Neural progenitor cell (in vitro differentiated cells): ENCODE measurements at regions not wholly inside any gene's neighbourhood (a gene's known extent, or its start where the extent isn't known, plus 50 kb on each side); places are given as distances from the start of the nearest gene placed in this dataset.

Experiments used
- DNase-seq: peaks from one replicate; pipeline ENCODE4 v3.0.0-alpha.2; 2016; ENCODE audit warnings: low spot score
- H2AFZ ChIP-seq: fragments of 200-600 bp; sonication (generic); replicated peaks from 2 replicates; pipeline ENCODE4 v1.6.1; 2016; ENCODE audit warnings: antibody characterized with exemption
- H3F3A ChIP-seq: fragments of 200-600 bp; sonication (generic); 2 replicates; pipeline ENCODE4 v1.6.1; 2016; ENCODE audit warnings: antibody characterized with exemption, low read depth
- H3K27ac ChIP-seq: fragments of 200-600 bp; sonication (generic); 2 replicates; pipeline ENCODE4 v1.5.1; 2016; ENCODE audit warnings: mild to moderate bottlenecking
- H3K27me3 ChIP-seq: fragments of 200-600 bp; sonication (generic); 2 replicates; pipeline ENCODE4 v1.6.1; 2016; ENCODE audit warnings: mild to moderate bottlenecking, moderate library complexity
- H3K36me3 ChIP-seq: fragments of 200-600 bp; sonication (generic); 2 replicates; pipeline ENCODE4 v1.5.1; 2016
- H3K4me1 ChIP-seq: fragments of 200-600 bp; sonication (generic); 2 replicates; pipeline ENCODE4 v1.6.1; 2016; ENCODE audit warnings: mixed run types
- H3K4me2 ChIP-seq: fragments of 200-600 bp; sonication (generic); 2 replicates; pipeline ENCODE4 v1.6.1; 2016
- H3K4me3 ChIP-seq: fragments of 200-600 bp; sonication (generic); 2 replicates; pipeline ENCODE4 v1.5.1; 2016
- H3K79me2 ChIP-seq: fragments of 200-600 bp; sonication (generic); 2 replicates; pipeline ENCODE4 v1.6.1; 2016; ENCODE audit warnings: low read depth
- H3K9ac ChIP-seq: fragments of 200-600 bp; sonication (generic); 2 replicates; pipeline ENCODE4 v1.6.1; 2016
- H3K9me3 ChIP-seq: fragments of 200-600 bp; sonication (generic); 2 replicates; pipeline ENCODE4 v1.5.1; 2016; ENCODE audit warnings: low read depth
- H4K20me1 ChIP-seq: fragments of 200-600 bp; sonication (generic); 2 replicates; pipeline ENCODE4 v1.6.1; 2016; ENCODE audit warnings: low read depth
- H3K27ac Mint-ChIP-seq: 3 replicates; pipeline ENCODE4 v1.8.0; 2021; ENCODE audit warnings: mixed read lengths
- H3K27me3 Mint-ChIP-seq: 2 replicates; pipeline ENCODE4 v1.8.0; 2022; ENCODE audit warnings: low read depth, mild to moderate bottlenecking, inconsistent platforms, moderate library complexity, mixed read lengths; ENCODE audit not compliant: insufficient read depth
- H3K36me3 Mint-ChIP-seq: 3 replicates; pipeline ENCODE4 v1.8.0; 2021; ENCODE audit warnings: mixed read lengths
- H3K4me1 Mint-ChIP-seq: 3 replicates; pipeline ENCODE4 v1.8.0; 2021; ENCODE audit warnings: mixed read lengths
- H3K4me3 Mint-ChIP-seq: 3 replicates; pipeline ENCODE4 v1.8.0; 2021; ENCODE audit warnings: mild to moderate bottlenecking, moderate library complexity, mixed read lengths
- H3K9me3 Mint-ChIP-seq: 3 replicates; pipeline ENCODE4 v1.8.0; 2020; ENCODE audit warnings: mixed read lengths
- EZH2 ChIP-seq: fragments of 200-600 bp; sonication (generic); IDR thresholded peaks from 2 replicates; pipeline ENCODE4 v1.6.1; 2017; ENCODE audit warnings: antibody characterized with exemption, mild to moderate bottlenecking, moderate library complexity
- EZH2phosphoT487 ChIP-seq: fragments of 200-600 bp; sonication (generic); IDR thresholded peaks from 2 replicates; pipeline ENCODE4 v1.6.1; 2017; ENCODE audit warnings: antibody characterized with exemption
- TF ChIP-seq, protein P1 (sequence below): fragments of 200-600 bp; sonication (generic); IDR thresholded peaks from 2 replicates; pipeline ENCODE4 v1.5.1; 2017; ENCODE audit warnings: antibody characterized with exemption, mild to moderate bottlenecking

GRCh38 chr14:51441001-51441400 is 201.0 kb downstream of the TMX1 start:
- Histone ChIP-seq H3K27me3 (no peaks in the 10 kb centered on the region), H3F3A (no peaks in the 10 kb centered on the region), H4K20me1 (no peaks in the 10 kb centered on the region), H3K4me3 (no peak overlapping the region), H3K36me3 (no peaks in the 10 kb centered on the region), H2AFZ (no peak overlapping the region), H3K27ac (no peak overlapping the region), H3K9me3 (no peaks in the 10 kb centered on the region), H3K4me2 (no peak overlapping the region), H3K79me2 (no peaks in the 10 kb centered on the region), H3K9ac (no peak overlapping the region), H3K4me1 (no peaks in the 10 kb centered on the region)
- Mint-ChIP-seq H3K27ac (no peak overlapping the region), H3K36me3 (no peaks in the 10 kb centered on the region), H3K9me3 (no peaks in the 10 kb centered on the region), H3K27me3 (peaks cover 3% of the 10 kb centered on the region), H3K4me3 (no peak overlapping the region), H3K4me1 (no peaks in the 10 kb centered on the region)
- no peak for DNase-seq
- TF ChIP-seq, protein P1, sequence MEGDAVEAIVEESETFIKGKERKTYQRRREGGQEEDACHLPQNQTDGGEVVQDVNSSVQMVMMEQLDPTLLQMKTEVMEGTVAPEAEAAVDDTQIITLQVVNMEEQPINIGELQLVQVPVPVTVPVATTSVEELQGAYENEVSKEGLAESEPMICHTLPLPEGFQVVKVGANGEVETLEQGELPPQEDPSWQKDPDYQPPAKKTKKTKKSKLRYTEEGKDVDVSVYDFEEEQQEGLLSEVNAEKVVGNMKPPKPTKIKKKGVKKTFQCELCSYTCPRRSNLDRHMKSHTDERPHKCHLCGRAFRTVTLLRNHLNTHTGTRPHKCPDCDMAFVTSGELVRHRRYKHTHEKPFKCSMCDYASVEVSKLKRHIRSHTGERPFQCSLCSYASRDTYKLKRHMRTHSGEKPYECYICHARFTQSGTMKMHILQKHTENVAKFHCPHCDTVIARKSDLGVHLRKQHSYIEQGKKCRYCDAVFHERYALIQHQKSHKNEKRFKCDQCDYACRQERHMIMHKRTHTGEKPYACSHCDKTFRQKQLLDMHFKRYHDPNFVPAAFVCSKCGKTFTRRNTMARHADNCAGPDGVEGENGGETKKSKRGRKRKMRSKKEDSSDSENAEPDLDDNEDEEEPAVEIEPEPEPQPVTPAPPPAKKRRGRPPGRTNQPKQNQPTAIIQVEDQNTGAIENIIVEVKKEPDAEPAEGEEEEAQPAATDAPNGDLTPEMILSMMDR = no peak
- TF ChIP-seq EZH2 (no peak), EZH2phosphoT487 (no peak)

GRCh38 chr14:51442513-51443175 is 202.6 kb downstream of the TMX1 start:
- Histone ChIP-seq H4K20me1 (no peaks in the 10 kb centered on the region), H3K36me3 (no peaks in the 10 kb centered on the region), H3K9ac (no peak overlapping the region), H3K4me2 (no peak overlapping the region), H2AFZ (no peak overlapping the region), H3K4me1 (no peaks in the 10 kb centered on the region), H3K27ac (no peak overlapping the region), H3F3A (no peaks in the 10 kb centered on the region), H3K9me3 (no peaks in the 10 kb centered on the region), H3K79me2 (no peaks in the 10 kb centered on the region), H3K27me3 (no peaks in the 10 kb centered on the region), H3K4me3 (no peak overlapping the region)
- Mint-ChIP-seq H3K4me1 (no peaks in the 10 kb centered on the region), H3K27ac (no peak overlapping the region), H3K9me3 (no peaks in the 10 kb centered on the region), H3K4me3 (no peak overlapping the region), H3K27me3 (peaks cover 3% of the 10 kb centered on the region), H3K36me3 (no peaks in the 10 kb centered on the region)
- TF ChIP-seq, protein P1 = no peak
- TF ChIP-seq EZH2 (no peak), EZH2phosphoT487 (no peak)
- DNase-seq = no peak

DNA sequence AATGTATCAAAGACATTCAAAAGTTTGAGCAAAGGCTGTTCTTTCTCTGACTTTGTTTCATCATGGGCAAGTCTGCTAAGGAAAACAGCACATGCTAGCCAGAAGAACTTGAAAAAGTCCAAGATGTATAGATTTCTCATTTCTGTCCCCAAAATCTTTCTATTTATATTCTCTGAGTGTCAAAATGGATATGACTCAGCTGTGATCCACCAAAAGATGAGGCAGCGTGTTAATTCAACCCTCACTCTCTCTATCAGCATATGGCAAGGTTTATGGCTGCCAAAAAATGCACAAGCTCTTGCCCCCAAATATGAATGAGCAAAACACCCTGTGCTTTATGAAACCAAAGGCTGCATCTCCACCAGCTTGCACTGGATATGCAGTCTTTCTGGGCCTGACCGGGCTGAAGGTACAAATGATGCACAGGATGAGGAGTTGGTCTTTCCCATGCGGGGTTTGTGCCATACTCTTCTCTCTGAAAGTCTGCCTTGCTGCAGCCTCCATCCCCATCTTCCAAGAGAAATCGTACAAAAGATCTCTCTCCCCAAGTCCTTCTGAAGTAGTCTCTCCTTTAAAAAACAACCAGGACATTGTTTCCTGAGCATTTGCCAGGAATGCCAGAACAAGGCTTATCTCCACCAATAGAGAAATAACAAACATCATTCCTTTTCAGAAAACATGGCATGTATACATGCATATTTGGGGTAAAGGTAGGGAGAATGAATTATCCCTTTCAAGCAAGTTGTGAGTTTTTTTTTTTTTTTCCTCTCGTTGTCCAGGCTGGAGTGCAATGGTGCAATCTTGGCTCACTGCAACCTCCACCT is 203.4 kb downstream of the TMX1 start:
- DNase-seq = no peak
- no peaks in the 10 kb centered on the region for H3F3A ChIP-seq
- Mint-ChIP-seq H3K27ac (no peak overlapping the region), H3K4me3 (no peak overlapping the region), H3K9me3 (no peaks in the 10 kb centered on the region), H3K27me3 (peaks cover 3% of the 10 kb centered on the region), H3K4me1 (no peaks in the 10 kb centered on the region), H3K36me3 (no peaks in the 10 kb centered on the region)
- no peak overlapping the region for H2AFZ ChIP-seq
- TF ChIP-seq, protein P1 = no peak
- TF ChIP-seq EZH2 (no peak), EZH2phosphoT487 (no peak)
- H3K9ac ChIP-seq = no peak overlapping the region
- no peaks in the 10 kb centered on the region for H3K4me1 ChIP-seq
- no peaks in the 10 kb centered on the region for H4K20me1 ChIP-seq
- no peak overlapping the region for H3K4me3 ChIP-seq
- no peaks in the 10 kb centered on the region for H3K27me3 ChIP-seq
- H3K79me2 ChIP-seq = no peaks in the 10 kb centered on the region
- no peak overlapping the region for H3K4me2 ChIP-seq
- no peaks in the 10 kb centered on the region for H3K36me3 ChIP-seq
- no peaks in the 10 kb centered on the region for H3K9me3 ChIP-seq
- no peak overlapping the region for H3K27ac ChIP-seq
